Uterus (tissue), 3 donors: ENCODE measurements at regions not wholly inside any gene's neighbourhood (a gene's known extent, or its start where the extent isn't known, plus 50 kb on each side); places are given as distances from the start of the nearest gene placed in this dataset.

ENCODE experiments used
- DNase-seq, 2 donors: peaks; one replicate each; pipeline ENCODE4 v3.0.0-alpha.2; 2019 to 2020
- H3K27ac ChIP-seq, 2 donors: fragments of 200-600 bp; sonication (generic); 1 replicate in 1 of 2; 2 replicates in 1 of 2; pipeline ENCODE4 v1.5.1; 2016 to 2018
- H3K27me3 ChIP-seq, 2 donors: fragments of 200-600 bp; sonication (generic); one replicate each; pipeline ENCODE4 v1.5.1; 2018 to 2019; ENCODE audit warnings: control low read depth in 1 of 2
- H3K36me3 ChIP-seq, 2 donors: fragments of 200-600 bp; sonication (generic); one replicate each; pipeline ENCODE4 v1.5.1; 2019; ENCODE audit warnings: control low read depth in 1 of 2
- H3K4me1 ChIP-seq, 2 donors: fragments of 200-600 bp; sonication (generic); one replicate each; pipeline ENCODE4 v1.5.1; 2018 to 2019; ENCODE audit warnings: control low read depth in 1 of 2
- H3K4me3 ChIP-seq, 2 donors: fragments of 200-600 bp; sonication (generic); 1 replicate in 1 of 2; 2 replicates in 1 of 2; pipeline ENCODE4 v1.5.1; 2018 to 2019; ENCODE audit warnings: mild to moderate bottlenecking in 1 of 2
- H3K9me3 ChIP-seq, 2 donors: fragments of 200-600 bp; sonication (generic); one replicate each; pipeline ENCODE4 v1.5.1; 2019; ENCODE audit warnings: control low read depth in 1 of 2
- CTCF ChIP-seq, 4 experiments: fragments of 200-600 bp in 2 of 4; fragments of 450-650 bp in 2 of 4; sonication (generic) in 2 of 4; IDR thresholded peaks; one replicate each; pipeline ENCODE4 v1.5.1; 2016 to 2019; ENCODE audit warnings: antibody characterized with exemption in 4 of 4, mild to moderate bottlenecking in 2 of 4, moderate library complexity in 1 of 4
- POLR2A ChIP-seq, 2 donors: fragments of 450-650 bp; IDR thresholded peaks; one replicate each; pipeline ENCODE4 v1.6.1; 2016; ENCODE audit warnings: antibody characterized with exemption in 2 of 2, mild to moderate bottlenecking in 1 of 2, moderate library complexity in 1 of 2
- intact Hi-C: fragments of 100-400 bp; cut with DNase I; formaldehyde crosslinking; loops from one replicate; pipeline ENCODE4 v1.15.1; 2023; ENCODE audit warnings: low total_unique reads
- donor health status: DM: yes; HTN: yes; CAD: no.

- Histone ChIP-seq H3K27me3 (no peaks in the 10 kb centered on the region), H3K36me3 (no peaks in the 10 kb centered on the region), H3K4me3 (no peak overlapping the region), H3K27ac (no peak overlapping the region), H3K4me1 (no peaks in the 10 kb centered on the region), H3K9me3 (no peaks in the 10 kb centered on the region)
- no peak for DNase-seq
- TF ChIP-seq POLR2A (IDR thresholded peaks at IDR 0.05) = no peak
- TF ChIP-seq CTCF (IDR thresholded peaks at IDR 0.05) = no peak
- intact Hi-C loops = no loop called here
Observed at GRCh38 chr15:96554541-96554940, 224.0 kb downstream of the NR2F2 start.

- H3K9me3 ChIP-seq = peaks cover 0 to 3% of the 10 kb centered on the region in 2 donors
- no peaks in the 10 kb centered on the region for H3K36me3 ChIP-seq
- DNase-seq = no peak
- no peak overlapping the region for H3K27ac ChIP-seq
- H3K27me3 ChIP-seq = no peaks in the 10 kb centered on the region
- no peak overlapping the region for H3K4me3 ChIP-seq
- intact Hi-C loops = no loop called here
- TF ChIP-seq CTCF (IDR thresholded peaks at IDR 0.05) (no peak), POLR2A (IDR thresholded peaks at IDR 0.05) (no peak)
- no peaks in the 10 kb centered on the region for H3K4me1 ChIP-seq
Observed at GRCh38 chr15:96559087-96559486, 228.6 kb downstream of the NR2F2 start.

- H3K36me3 ChIP-seq = no peaks in the 10 kb centered on the region
- TF ChIP-seq CTCF (IDR thresholded peaks at IDR 0.05) (no peak), POLR2A (IDR thresholded peaks at IDR 0.05) (no peak)
- H3K4me1 ChIP-seq = no peaks in the 10 kb centered on the region
- no peak overlapping the region for H3K4me3 ChIP-seq
- no peaks in the 10 kb centered on the region for H3K27me3 ChIP-seq
- H3K9me3 ChIP-seq = peaks cover 0 to 3% of the 10 kb centered on the region in 2 donors
- DNase-seq = no peak
- intact Hi-C loops = no loop called here
- H3K27ac ChIP-seq = no peak overlapping the region
Observed at GRCh38 chr15:96559631-96560030, 229.1 kb downstream of the NR2F2 start.

- no peaks in the 10 kb centered on the region for H3K4me1 ChIP-seq
- no peak for TF ChIP-seq CTCF (IDR thresholded peaks at IDR 0.05)
- no peak for TF ChIP-seq POLR2A (IDR thresholded peaks at IDR 0.05)
- H3K27ac ChIP-seq = no peak overlapping the region
- H3K36me3 ChIP-seq = no peaks in the 10 kb centered on the region
- DNase-seq = no peak
- intact Hi-C loops = no loop called here
- H3K9me3 ChIP-seq = peaks cover 0 to 3% of the 10 kb centered on the region in 2 donors
- H3K4me3 ChIP-seq = no peak overlapping the region
- H3K27me3 ChIP-seq = no peaks in the 10 kb centered on the region
Observed at GRCh38 chr15:96560246-96560895, 229.9 kb downstream of the NR2F2 start.

- Histone ChIP-seq H3K4me3 (no peak overlapping the region), H3K27me3 (no peaks in the 10 kb centered on the region), H3K36me3 (no peaks in the 10 kb centered on the region), H3K4me1 (no peaks in the 10 kb centered on the region), H3K9me3 (peaks cover 0 to 3% of the 10 kb centered on the region in 2 donors), H3K27ac (no peak overlapping the region)
- TF ChIP-seq POLR2A (IDR thresholded peaks at IDR 0.05) = no peak
- intact Hi-C loops = no loop called here
- DNase-seq = no peak
Observed at GRCh38 chr15:96561593-96561992, 231.1 kb downstream of the NR2F2 start.

GRCh38 chr15:96564546-96564945 is 234.0 kb downstream of the NR2F2 start:
- Histone ChIP-seq H3K4me1 (no peaks in the 10 kb centered on the region), H3K27ac (no peak overlapping the region), H3K9me3 (peaks cover 0 to 3% of the 10 kb centered on the region in 2 donors), H3K36me3 (no peaks in the 10 kb centered on the region), H3K27me3 (no peaks in the 10 kb centered on the region), H3K4me3 (no peak overlapping the region)
- intact Hi-C loops = no loop called here
- no peak for TF ChIP-seq CTCF (IDR thresholded peaks at IDR 0.05)
- no peak for TF ChIP-seq POLR2A (IDR thresholded peaks at IDR 0.05)
- DNase-seq = no peak
